ENCODE measurements at regions not wholly inside any gene's neighbourhood (a gene's known extent, or its start where the extent isn't known, plus 50 kb on each side); places are given as distances from the start of the nearest gene placed in this dataset.

DNA sequence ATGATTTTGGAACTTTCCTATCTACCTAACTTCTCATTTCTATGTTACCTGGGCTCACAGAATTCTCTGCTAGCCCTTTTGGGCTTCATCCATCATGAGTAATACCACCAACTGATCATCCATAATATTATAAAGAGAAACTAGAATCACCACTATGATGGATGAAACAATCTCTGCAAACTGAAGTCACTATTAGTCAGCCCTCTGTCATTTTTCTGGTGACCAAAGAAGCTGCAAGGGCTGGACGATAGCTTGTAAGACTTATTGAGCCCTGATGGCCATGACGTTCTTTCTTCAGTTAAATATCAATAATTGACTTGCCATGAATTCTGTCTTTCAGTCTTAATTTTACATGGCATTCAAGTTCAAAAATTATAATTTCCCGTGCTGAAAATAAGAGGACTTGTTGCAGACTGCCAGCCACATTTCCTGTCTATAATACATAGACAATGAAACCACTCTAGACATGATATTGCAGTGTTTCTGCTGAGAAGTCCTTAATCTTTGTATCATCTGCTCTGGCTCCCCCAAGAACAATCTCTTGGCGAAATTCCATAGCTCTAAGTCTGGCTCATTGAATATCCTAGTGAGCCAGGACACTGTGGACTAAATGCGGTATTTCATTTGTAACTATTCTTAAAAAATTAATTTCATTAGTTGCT lies 655.0 kb upstream of the CAMK1G start:
- H3K27ac ChIP-seq: no peak overlapping the region
- no peaks in the 10 kb centered on the region for H3K9me3 ChIP-seq
- H3K36me3 ChIP-seq: no peaks in the 10 kb centered on the region
- no peak overlapping the region for H3K4me3 ChIP-seq
- peaks cover 4% of the 10 kb centered on the region for H3K4me1 ChIP-seq
- intact Hi-C loops (cut with DNase I): no loop called here
- no peak for TF ChIP-seq POLR2A (IDR thresholded peaks at IDR 0.05)
- TF ChIP-seq, protein P1, sequence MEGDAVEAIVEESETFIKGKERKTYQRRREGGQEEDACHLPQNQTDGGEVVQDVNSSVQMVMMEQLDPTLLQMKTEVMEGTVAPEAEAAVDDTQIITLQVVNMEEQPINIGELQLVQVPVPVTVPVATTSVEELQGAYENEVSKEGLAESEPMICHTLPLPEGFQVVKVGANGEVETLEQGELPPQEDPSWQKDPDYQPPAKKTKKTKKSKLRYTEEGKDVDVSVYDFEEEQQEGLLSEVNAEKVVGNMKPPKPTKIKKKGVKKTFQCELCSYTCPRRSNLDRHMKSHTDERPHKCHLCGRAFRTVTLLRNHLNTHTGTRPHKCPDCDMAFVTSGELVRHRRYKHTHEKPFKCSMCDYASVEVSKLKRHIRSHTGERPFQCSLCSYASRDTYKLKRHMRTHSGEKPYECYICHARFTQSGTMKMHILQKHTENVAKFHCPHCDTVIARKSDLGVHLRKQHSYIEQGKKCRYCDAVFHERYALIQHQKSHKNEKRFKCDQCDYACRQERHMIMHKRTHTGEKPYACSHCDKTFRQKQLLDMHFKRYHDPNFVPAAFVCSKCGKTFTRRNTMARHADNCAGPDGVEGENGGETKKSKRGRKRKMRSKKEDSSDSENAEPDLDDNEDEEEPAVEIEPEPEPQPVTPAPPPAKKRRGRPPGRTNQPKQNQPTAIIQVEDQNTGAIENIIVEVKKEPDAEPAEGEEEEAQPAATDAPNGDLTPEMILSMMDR (IDR thresholded peaks at IDR 0.05): no peak
- no peak for TF ChIP-seq POLR2AphosphoS5 (IDR thresholded peaks at IDR 0.05; ENCODE audit: insufficient read depth in 1 of 2, low read depth in 1 of 2)
- no peak for DNase-seq (ENCODE audit: extremely low spot score in 2 of 2)
- no peaks in the 10 kb centered on the region for H3K27me3 ChIP-seq

DNA sequence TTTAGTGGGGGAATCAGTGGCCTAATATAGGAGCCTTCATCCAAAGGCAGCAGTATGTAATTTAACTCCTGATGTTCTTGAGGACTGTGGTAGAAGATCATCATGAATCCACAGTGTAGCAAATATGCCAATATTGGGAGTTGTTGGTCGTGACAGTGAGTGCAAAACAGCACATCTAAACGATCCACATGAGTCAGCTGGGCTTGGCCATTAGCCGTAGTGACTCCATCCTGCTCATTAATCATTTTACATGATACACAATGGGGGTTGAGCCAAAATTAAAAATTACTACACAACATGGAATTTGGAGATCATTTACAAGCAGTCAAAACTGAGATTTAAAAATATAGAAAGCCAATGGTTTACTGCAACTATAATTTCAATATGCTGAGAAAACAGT lies 653.9 kb upstream of the CAMK1G start:
- Histone ChIP-seq H3K4me3 (no peak overlapping the region), H3K27me3 (no peaks in the 10 kb centered on the region), H3K36me3 (no peaks in the 10 kb centered on the region), H3K9me3 (no peaks in the 10 kb centered on the region), H3K4me1 (peaks cover 4% of the 10 kb centered on the region), H3K27ac (no peak overlapping the region)
- TF ChIP-seq, protein P1 (IDR thresholded peaks at IDR 0.05): no peak
- no peak for TF ChIP-seq POLR2A (IDR thresholded peaks at IDR 0.05)
- no peak for TF ChIP-seq POLR2AphosphoS5 (IDR thresholded peaks at IDR 0.05; ENCODE audit: insufficient read depth in 1 of 2, low read depth in 1 of 2)
- intact Hi-C loops (cut with DNase I): no loop called here
- DNase-seq (ENCODE audit: extremely low spot score in 2 of 2): no peak

DNA sequence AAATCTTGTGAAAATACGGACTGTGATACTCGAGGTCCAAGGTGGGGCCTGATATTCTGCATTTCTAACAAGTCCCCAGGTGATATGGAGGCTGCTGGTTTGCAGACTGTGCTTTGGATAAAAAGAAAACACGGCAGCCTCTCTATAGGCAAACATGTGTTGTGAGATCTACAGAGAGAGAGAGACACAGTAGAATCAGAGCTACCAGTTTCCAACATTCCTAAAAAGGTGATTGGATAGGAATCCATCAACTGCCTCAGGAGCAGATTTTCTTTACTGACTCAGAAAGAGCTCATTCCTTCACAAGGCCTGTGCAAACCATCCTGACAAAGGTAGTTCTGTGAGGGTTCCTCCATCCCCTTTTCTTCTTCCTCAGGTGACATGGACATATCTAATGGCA lies 651.6 kb upstream of the CAMK1G start:
- H3K36me3 ChIP-seq: no peaks in the 10 kb centered on the region
- H3K4me1 ChIP-seq: peaks cover 4% of the 10 kb centered on the region
- intact Hi-C loops (cut with DNase I): no loop called here
- DNase-seq (ENCODE audit: extremely low spot score in 2 of 2): no peak
- TF ChIP-seq, protein P1 (IDR thresholded peaks at IDR 0.05): no peak
- no peak for TF ChIP-seq POLR2AphosphoS5 (IDR thresholded peaks at IDR 0.05; ENCODE audit: insufficient read depth in 1 of 2, low read depth in 1 of 2)
- no peak for TF ChIP-seq POLR2A (IDR thresholded peaks at IDR 0.05)
- no peak overlapping the region for H3K4me3 ChIP-seq
- H3K27ac ChIP-seq: no peak overlapping the region
- H3K9me3 ChIP-seq: no peaks in the 10 kb centered on the region
- H3K27me3 ChIP-seq: no peaks in the 10 kb centered on the region

DNA sequence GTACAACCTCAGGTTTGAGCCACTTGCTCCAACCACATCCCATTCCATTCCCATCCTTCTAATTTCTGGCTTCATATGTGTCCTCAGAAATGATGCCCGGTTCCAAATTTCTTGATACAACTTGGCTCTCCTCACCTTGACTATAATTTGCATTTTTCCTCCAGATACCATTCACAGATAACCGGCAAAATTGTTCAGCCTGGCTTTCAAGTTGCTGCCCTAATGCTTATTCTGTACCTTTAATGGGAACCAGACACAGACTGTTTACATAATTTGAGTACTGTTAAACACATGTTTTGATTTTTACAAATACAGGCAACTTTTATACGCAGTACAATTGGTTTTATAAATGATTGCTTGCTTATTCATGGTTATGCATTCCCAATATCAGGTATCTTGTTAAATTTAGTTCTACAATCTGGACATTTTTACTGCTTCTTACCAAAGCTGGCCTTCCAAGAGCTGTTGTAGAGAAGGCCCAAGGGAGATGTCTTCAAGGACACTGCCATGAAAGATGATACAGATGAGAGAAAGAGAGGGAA lies 649.5 kb upstream of the CAMK1G start:
- intact Hi-C loops (cut with DNase I): no loop called here
- TF ChIP-seq, protein P1 (IDR thresholded peaks at IDR 0.05): no peak
- no peak for TF ChIP-seq POLR2A (IDR thresholded peaks at IDR 0.05)
- no peak for TF ChIP-seq POLR2AphosphoS5 (IDR thresholded peaks at IDR 0.05; ENCODE audit: insufficient read depth in 1 of 2, low read depth in 1 of 2)
- Histone ChIP-seq H3K27ac (no peak overlapping the region), H3K4me1 (peaks cover 4% of the 10 kb centered on the region), H3K4me3 (no peak overlapping the region), H3K36me3 (no peaks in the 10 kb centered on the region), H3K9me3 (no peaks in the 10 kb centered on the region), H3K27me3 (no peaks in the 10 kb centered on the region)
- no peak for DNase-seq (ENCODE audit: extremely low spot score in 2 of 2)

DNA sequence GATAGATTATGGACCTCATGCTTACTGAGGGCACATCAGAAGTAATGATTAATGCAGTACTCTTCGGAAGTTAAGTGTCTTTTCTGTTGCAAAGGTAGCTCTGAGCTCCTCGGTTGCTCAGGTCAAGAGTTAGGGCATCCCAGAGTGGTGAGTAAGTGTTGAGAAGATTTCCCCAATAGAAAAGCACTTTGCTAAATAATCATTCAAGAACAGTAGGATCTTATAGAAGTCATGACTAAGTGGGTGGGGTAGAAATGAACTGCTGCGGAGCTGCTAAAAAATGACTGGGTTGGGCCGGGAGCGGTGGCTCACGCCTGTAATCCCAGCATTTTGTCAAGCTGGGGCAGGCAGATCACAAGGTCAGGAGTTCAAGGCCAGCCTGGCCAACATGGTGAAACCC lies 648.6 kb upstream of the CAMK1G start:
- Histone ChIP-seq H3K36me3 (no peaks in the 10 kb centered on the region), H3K9me3 (no peaks in the 10 kb centered on the region), H3K27ac (no peak overlapping the region), H3K4me1 (no peaks in the 10 kb centered on the region), H3K27me3 (no peaks in the 10 kb centered on the region), H3K4me3 (no peak overlapping the region)
- intact Hi-C loops (cut with DNase I): no loop called here
- no peak for DNase-seq (ENCODE audit: extremely low spot score in 2 of 2)
- TF ChIP-seq, protein P1 (IDR thresholded peaks at IDR 0.05): no peak
- TF ChIP-seq POLR2AphosphoS5 (IDR thresholded peaks at IDR 0.05; ENCODE audit: insufficient read depth in 1 of 2, low read depth in 1 of 2): peak in 1 of 2 donors; percentile 31
